GM19397 (cell line): ENCODE measurements at regions not wholly inside any gene's neighbourhood (a gene's known extent, or its start where the extent isn't known, plus 50 kb on each side); places are given as distances from the start of the nearest gene placed in this dataset.
"Not testable (repeated sequence)": the region's sequence is repeated elsewhere in the genome, so short reads cannot be mapped to it uniquely, and the experiment has no call there.

Experiments used
- ATAC-seq: cut with Tn5 transposase; IDR thresholded peaks from one replicate; pipeline ENCODE4 v1.9.1; 2021; ENCODE audit warnings: mild to moderate bottlenecking, moderate library complexity; ENCODE audit not compliant: unreplicated experiment

DNA sequence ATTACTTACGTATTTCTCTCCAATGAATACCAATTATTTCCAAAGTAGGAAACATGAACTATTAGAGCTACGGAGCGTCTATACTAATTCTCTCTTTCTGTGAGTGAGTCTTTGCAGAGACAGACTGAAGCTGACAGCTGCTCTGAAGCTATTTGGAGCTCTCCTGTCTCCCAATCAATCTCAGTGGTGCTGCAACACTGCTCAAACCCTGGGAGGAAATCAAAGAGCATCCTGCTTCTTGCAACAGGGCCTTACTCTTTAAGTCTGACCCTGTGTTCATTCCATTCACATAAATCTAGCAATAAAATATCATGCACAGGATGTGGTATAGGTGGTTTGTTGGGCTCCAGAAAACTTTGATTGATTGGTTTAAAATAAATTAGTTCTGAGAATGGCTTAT is 685.7 kb upstream of the IGFBP3 start:
- ATAC-seq = no peak

DNA sequence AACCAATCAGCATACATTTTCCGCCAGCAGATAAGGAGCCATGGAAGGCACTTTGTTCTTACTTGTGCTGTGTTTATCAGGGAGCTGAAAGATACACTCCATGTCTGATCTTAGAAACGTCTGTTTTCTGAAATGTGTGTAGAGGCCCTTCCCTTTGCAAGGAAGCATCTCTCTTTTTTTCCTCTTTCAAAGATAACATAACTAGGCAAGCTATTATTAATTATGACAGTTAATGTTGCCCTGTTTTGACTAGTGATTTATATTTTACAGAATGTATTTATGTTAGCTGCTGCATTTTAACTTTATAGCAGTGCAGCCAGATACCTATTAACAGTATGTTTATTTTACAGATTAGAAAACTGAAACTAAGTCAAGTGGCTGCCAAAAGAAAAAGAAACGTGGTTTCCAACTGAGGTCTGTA is 683.2 kb upstream of the IGFBP3 start:
- no peak for ATAC-seq

DNA sequence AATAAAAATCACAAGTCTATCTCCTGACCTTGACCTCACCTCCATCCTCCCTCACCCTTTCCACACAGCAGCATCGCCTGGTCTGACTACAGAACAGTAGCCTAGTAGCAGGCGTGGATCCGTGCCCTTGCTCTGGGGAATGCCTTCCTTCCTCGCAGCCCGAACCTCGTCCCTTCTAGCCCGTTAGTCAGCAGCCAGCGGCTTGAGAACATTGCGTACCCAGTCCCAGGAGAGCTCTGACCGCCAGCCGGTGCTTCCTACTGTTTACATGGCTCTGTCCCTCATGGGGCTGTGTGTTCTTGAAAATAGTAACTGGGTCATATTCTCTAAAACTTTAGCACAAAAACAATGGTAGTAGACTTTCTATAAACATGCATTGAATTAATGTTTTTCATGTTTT is 682.7 kb upstream of the IGFBP3 start:
- no peak for ATAC-seq

DNA sequence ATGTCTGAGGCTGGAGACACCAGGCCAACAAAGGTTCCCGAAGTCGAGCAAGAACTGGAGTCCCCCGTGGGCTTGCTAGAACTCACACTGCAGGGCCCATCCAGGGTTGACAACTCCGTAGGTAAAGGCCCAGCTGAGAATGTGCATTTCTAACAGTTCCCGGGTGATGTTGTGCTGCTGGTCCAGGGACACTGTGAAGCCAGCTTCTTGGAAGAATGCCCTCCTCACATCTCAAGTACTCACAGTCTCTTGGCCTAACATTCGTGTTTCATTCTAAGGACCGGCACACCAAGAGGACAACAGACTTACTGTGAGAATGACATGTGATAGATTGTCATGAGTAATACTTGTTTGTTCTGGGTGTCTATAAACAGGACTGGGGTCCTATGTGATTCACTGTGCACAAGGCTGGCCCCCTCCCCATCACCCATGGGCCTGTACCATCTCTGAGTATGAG is 682.3 kb upstream of the IGFBP3 start:
- no peak for ATAC-seq

DNA sequence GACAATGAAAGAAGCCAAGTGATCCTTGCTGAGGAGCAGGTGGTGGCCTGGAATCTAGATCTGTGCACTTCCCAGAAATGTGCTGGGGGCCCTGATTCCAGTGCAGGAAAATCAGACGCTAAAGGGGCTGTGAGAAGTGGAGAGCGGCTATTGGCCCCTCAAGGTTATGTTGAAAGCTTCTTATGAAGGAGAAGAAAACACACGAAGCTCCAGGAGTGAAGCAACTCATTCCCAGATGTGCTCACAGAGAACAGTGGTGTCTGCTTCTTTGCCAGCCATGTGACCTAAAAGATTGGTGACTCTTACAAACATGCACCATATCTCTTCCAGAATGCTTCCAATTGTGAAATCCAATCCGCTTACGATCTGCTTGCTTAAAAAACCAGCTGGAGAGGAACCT is 679.3 kb upstream of the IGFBP3 start:
- ATAC-seq = no peak

DNA sequence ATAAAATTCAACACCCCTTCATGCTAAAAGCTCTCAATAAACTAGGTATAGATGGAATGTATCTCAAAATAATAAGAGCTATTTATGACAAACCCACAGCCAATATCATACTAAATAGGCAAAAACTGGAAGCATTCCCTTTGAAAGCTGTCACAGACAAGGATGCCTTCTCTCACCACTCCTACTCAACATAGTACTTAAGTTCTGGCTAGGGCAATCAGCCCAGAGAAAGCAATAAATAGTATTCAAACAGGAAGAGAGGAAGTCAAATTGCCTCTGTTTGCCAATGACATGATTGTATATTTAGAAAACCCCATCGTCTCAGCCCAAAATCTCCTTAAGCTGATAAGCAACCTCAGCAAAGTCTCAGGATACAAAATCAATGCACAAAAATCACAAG is 673.8 kb upstream of the IGFBP3 start:
- not testable (repeated sequence) for ATAC-seq

DNA sequence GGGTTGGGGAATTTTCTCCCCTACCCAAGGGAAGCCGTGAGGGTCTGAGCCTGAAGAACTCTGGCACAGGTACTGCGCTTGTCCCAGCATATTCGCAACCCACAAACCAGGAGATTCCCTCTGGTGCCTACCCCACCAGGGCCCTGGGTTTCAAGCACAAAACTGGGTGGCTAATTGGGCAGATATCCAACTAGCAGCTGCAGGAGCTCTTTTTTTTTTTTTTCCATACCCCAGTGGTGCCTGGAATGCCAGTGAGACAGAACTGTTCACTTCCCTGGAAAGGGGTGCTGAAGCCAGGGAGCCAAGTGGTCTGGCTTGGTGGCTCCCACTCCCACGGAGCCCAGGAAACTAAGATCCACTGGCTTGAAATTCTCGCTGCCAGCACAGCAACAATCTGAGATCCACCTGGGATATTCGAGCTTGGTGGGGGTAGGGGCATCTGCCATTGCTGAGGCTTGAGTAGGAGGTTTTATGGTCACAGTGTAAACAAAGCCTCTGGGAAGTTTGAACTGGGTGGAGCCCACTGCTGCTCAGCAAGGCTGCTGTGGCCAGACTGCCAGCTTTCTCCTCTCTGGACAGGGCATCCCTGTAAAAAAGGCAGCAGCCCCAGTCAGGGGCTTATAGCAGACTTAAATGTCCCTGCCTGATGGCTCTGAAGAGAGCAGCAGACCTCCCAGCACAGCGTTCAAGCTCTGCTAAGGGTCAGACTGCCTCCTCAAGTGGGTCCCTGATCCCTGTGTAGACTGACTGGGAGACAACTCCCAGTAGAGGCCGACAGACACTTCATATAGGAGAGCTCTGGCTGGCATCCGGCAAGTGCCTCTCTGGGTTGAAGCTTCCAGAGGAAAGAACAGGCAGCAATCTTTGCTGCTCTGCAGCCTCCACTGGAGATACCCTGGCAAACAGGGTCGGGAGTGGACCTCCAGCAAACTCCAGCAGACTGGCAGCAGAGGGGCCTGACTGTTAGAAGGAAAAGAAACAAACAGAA is 670.1 kb upstream of the IGFBP3 start:
- not testable (repeated sequence) for ATAC-seq

DNA sequence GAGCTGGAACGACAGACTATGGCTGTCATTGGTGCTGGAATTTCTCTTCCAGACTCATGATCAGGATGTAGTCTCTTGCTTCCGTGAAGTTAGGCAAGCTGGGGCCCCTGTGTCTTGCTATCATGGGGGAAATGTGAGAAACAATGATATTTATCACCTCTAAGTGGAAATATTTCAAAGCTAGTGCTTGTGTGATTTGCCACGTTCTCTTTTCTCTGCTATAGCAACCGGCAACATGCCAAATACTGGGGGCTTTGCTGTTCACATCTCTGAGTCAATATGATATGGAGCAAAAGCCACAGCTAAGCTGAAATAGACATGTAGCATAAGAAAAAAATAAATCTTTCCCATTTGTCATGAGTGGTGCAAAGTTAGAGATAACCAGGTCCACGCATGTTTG is 668.2 kb upstream of the IGFBP3 start:
- ATAC-seq = no peak

DNA sequence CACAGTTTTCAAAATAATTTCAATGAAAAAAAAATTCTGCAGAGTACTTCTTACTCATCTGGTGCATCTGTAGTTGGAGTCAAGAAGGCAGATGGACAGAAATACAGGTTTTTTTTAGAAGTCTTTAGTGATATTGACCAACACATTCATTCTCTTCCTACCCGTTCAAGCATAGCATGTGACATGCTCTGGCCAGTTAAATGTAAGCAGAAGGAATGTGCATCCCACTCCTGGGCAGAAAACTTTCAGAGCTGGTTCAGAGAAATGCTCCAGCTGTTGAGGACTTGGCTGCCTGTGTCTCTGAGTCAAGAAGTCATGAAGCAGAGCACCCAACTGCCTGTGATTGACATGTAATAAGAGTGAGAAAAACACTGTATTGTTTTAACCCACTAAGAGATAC is 665.3 kb upstream of the IGFBP3 start:
- no peak for ATAC-seq

DNA sequence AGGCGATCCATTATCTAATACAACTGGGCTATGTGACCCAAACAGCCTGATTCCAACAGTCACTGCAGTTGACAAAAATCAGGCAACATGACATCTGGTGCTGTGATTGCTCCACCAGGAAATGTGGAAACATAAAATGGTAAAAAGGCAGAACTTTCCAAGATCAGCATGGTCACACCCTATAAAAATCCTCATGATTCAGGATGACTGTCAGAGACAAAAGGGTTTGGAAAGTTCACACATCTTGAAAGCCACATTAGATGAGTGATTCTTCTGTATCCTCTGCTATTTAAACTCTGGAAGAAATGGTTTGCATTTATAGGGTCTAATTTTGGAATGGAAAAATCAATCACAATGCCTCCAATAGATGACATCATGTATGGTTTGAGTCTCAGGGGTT is 662.6 kb upstream of the IGFBP3 start:
- no peak for ATAC-seq

DNA sequence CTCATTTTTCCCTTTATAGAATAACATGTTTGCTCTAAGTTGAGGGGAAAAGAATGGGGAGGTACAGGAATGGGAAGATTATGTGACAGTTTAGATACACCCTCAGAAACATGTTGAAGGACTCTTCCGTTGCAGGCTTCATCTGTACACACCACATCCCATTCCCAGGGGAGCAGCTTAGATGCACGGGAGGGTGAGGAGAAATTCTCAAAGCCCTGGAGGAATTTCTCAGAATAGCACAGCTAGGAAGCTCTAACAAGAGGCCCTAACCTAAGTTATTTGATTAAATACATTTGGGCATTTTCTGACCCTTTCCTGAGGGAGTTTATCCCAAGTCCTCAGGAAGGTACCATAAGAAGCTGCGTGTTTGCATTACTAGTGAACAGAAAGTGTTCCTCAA is 660.2 kb upstream of the IGFBP3 start:
- no peak for ATAC-seq

DNA sequence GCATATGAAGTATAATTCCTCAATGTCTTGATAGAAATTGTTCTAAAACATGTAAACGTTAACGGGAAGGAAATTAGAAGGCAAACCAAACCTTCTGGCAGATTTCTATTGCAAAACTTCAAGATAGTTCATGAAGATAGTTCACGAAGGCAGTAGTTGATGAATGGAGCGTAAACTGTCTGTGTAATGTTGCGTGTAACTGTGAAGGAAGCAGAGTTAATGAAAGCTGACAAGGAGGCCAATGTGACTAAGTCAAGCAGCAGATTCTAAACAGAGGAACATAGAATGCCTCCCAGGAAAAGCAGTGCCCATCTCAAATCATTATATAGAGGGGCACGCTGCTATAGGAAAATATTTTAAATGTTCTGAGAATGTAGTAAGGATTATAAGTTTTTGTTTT is 659.7 kb upstream of the IGFBP3 start:
- ATAC-seq = no peak

DNA sequence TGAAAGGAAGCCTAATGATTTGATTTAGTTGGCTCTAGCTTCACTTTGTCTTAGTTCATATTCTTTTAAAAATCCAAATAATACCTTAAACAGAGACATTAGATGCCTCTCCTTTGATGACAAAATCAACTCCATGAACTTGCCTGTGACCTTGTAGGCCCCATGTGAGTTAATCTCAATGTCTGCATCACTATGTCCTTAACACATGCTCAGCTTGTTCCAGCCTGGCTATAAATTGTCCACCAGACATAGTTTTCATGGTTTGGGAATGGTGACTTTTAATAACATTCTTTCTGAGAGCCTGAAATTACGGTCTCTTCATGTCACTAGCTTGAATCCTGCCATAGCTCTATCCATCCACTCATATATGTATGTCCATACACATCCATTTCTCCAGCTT is 656.3 kb upstream of the IGFBP3 start:
- no peak for ATAC-seq

DNA sequence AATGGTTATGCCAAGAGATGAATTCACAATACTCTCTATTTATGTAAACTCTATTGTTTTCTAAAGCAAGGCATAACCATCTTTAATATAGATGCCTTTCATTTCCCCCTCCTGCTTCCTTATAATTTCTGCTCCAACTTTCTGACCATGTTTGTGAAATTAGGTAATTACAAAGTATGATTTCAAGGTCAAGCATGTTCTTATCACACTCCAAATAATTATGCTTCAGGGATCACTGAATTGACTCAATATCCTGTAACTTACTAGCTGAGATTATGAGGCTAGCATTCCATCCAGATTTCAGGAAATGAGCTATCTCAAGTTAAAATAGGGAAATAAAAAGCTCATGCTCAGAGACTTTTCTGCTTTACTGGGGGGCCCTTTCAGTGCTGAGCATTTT is 655.9 kb upstream of the IGFBP3 start:
- ATAC-seq = no peak

DNA sequence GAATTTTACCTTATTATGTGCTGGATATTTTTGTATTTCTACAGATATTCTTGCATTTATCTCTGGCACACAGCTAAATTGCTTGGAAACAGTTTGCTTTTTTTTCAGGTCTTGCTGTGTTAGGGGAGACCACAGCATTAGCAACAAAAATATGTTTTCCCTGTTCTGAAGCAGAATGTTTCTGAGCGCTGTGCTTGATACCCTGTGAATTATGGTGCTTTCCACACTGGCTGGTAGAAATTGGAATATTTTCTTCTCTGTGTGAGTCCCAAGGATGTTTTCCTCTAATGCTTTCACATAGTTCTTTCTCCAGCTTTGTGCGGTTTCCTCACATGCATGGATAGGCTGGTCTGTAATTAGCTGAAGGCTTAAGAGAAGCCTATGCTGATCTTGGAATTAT is 651.6 kb upstream of the IGFBP3 start:
- ATAC-seq = no peak

DNA sequence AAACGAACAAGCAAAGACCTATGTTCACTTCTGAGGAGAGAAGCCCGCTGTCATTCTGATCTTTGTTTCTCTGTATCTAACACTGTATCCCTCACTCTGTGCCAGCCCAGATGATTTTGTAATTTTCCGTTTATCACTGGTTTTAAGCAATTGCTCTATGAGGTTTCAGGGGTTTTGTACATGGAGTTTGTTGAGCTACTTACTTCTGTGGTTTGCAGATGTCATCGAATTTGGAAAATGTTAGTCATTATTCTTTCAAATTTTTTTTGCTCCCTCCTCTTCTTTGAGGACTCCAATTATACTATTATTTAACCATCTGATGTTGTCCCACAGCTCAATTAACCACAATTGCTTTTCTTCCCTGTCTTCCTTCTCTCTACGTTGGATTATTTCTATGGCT is 650.9 kb upstream of the IGFBP3 start:
- ATAC-seq = no peak

DNA sequence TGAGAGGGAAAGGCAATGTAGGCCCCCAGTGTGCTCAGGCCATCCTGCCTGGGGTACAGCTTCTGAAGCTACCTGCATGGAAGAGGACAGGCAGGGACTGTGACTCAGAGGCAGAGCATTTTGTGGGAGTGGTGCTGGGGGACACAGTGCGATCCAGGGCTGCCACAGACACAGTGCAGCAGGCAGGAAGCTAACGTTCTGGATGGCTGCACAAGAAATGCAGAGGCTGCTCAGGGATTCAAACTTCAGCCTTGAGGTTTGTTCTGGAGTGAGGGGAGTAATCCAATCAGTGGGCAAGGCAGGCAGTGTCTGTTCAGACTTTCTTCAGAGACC is 648.0 kb upstream of the IGFBP3 start:
- ATAC-seq = no peak

DNA sequence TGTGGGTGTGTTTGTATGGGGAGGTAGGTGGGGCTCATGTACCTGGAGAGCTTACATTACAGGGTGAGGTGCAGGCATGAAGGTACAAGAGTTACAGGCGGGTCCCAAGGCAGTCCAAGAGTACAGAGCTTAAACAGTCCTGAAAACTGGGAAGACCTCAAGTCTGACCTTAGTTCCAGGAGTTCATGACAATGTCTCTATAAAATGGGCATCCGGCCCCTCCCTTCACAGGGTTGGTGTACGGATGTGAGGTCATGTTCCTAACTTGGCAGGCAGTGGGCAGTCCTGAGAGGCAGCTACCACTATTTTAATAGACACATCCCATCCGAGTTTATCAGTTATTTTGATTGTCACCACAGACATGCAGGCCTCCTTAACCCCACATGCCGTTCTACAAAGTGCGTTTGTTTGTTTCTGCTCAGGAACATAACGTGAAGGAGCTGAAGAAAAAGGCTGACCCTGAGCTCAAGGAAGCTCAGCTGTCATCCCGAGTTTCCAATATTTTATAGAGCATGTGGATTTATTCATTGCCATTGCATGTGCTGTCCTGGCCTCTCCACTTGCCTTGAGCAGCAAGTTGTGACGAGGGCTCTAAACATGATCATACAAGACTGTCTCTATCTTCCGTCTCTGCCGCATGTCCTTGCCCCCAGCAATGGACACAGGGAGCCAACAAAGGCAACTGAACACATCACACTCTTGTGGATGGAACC is 647.5 kb upstream of the IGFBP3 start:
- ATAC-seq = no peak

DNA sequence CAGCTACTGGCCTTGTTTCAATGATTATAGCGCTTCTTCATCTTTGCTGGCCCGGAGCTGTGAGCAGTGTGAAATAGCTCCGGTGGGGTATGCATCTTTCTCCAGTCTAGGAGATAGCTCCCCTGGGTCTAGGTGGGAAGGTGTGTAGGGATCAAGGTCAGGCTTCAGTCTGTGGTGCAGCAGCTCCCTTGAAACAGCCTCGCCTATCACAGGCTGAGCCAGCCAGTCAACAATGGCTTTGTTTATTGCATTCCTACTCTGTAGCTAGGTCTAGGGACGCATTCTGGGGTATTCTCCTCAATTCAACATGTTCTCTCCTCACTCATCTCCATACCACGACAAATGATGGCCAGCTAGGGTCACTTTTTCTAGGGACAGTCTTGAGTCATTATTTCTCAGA is 646.8 kb upstream of the IGFBP3 start:
- no peak for ATAC-seq

DNA sequence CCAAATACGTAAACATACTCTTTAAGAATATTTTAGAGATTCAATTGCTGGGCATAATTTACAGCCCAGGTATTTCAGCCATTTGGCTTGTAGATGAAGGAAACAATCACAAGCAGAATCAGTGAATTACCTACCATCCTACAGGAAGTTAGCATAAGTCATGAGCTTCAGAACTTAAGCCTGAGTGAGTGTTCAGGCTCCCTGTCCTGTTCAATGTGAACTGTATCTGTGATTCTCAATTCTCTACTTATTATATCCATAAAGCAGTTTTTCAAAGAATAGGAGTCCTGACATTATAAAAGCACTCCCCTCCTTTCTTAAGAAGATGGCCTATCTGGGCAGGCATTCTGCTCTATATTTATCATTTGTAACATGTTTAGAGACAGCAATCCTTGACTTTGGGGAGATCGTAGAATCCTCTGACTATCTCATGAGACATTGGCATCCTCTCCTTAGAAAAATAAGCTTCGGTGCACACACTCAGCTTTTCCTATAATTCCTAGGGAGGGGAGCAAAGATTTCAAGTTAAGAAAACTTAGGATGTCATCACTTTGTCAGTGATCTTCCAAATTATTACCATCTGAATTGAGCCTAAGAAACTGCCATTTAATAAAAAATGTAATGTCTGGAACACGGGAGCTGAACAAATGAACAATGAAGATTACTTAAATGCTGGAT is 645.2 kb upstream of the IGFBP3 start:
- no peak for ATAC-seq

DNA sequence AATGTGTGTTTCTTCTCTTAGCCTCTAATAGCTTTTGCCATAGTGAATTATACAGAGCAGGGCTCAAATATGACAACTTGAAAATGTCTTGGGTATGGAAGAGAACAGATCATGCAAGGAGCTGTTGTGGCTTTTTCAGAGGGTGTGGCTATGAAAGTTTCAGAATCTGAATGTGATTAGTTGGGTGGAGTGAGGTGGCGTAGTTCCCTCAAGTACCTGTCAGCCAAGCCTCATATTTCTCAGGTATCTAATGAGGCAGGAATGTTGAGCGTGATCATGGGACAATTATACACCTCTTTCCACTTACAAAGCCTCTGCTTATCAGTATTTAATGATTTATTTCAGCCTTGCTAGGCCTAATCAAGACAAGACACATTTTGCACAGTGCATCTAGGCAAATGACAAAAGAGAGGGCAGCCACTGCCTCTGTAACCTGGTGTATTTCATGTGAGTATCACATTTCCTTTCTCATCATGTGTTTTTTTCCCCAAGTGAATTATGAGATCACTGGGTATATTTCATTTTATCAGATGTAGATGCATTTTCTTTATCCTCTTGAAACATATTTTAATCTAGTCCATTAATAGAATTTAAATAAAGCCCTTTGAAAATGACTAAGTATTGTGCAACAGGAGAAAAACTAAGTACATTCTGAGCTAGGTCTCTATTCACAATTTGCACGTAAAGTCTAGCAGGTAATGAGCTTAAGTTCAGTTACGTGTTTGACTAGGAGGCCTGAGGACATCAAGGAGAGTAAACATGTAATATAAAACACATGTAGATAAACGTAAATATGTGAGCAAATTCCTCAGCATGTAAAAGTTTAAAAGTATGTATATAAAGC is 644.4 kb upstream of the IGFBP3 start:
- no peak for ATAC-seq
